Fibroblast of the aortic adventitia (primary cell): ENCODE measurements at regions not wholly inside any gene's neighbourhood (a gene's known extent, or its start where the extent isn't known, plus 50 kb on each side); places are given as distances from the start of the nearest gene placed in this dataset.

Experiments
- DNase-seq: peaks from one replicate; pipeline ENCODE4 v3.0.0-alpha.2; 2010; ENCODE audit warnings: low read depth
- H3K4me3 ChIP-seq: 2 replicates; pipeline ENCODE4 v1.5.1; 2011; ENCODE audit warnings: low read depth, mild to moderate bottlenecking, control low read depth, low read length, moderate library complexity
- TF ChIP-seq, protein P1 (sequence below): IDR thresholded peaks from 2 replicates; pipeline ENCODE4 v1.5.1; 2011; ENCODE audit warnings: mild to moderate bottlenecking, low read length, control low read depth, inconsistent platforms; ENCODE audit not compliant: insufficient read depth

DNA sequence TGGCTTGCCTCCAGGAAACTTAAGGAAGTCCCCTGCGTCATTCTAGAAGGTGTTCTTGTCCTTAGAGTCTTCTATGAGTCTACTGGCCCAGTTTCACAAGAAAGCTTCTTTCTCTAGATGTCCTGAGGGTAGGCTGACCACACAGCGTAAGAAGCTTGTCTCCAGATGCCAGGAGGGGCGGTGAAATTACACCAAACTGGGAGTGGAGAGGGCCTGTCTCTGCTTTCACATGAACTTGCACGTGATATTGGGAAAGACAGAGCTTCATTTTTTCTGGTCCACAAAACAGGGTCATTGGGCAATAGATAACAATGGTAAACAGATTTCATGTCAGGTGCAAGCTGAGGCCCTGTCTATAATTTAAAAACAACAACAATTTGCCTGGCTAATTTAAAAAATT is 85.7 kb upstream of the TBX3 start:
- no peak for DNase-seq
- no peak overlapping the region for H3K4me3 ChIP-seq
- TF ChIP-seq, protein P1, sequence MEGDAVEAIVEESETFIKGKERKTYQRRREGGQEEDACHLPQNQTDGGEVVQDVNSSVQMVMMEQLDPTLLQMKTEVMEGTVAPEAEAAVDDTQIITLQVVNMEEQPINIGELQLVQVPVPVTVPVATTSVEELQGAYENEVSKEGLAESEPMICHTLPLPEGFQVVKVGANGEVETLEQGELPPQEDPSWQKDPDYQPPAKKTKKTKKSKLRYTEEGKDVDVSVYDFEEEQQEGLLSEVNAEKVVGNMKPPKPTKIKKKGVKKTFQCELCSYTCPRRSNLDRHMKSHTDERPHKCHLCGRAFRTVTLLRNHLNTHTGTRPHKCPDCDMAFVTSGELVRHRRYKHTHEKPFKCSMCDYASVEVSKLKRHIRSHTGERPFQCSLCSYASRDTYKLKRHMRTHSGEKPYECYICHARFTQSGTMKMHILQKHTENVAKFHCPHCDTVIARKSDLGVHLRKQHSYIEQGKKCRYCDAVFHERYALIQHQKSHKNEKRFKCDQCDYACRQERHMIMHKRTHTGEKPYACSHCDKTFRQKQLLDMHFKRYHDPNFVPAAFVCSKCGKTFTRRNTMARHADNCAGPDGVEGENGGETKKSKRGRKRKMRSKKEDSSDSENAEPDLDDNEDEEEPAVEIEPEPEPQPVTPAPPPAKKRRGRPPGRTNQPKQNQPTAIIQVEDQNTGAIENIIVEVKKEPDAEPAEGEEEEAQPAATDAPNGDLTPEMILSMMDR: no peak

GRCh38 chr12:114767906-114768722 is 84.1 kb upstream of the TBX3 start:
- H3K4me3 ChIP-seq: no peak overlapping the region
- TF ChIP-seq, protein P1: no peak
- peak; percentile 11 for DNase-seq

GRCh38 chr12:114767084-114767760 is 83.2 kb upstream of the TBX3 start:
- TF ChIP-seq, protein P1: no peak

DNA sequence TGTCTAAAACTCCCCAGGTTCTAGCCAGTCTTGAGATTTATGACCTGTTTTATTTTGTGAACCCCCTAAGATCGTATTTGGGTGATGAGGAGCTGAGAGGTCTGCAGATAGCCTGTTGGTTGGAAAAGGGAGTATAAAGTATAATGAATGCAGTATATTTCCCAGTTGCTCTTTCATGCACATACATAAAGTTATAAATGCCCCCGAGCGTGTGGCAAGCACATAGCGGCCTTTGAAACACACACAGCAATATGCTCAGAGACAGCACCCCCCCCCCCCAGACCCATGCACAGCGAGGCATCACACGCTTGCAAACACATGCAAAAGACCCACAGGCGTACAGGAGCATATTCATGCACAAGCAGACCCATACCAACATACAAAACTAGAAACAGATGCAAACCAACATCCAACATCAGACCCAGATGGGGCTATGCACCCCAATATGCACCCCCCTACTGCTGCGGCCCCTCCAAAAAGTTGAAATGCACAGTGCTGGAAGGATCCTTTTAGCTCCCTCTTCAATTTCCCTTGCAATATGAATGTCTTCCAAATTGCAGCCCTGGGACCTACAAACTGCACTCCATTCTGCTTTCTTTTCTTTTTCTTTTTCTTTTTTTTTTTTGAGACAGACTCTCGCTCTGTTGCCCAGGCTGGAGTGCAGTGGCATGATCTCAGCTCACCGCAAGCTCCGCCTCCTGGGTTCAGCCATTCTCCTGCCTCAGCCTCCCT is 82.2 kb upstream of the TBX3 start:
- no peak for DNase-seq
- TF ChIP-seq, protein P1: no peak
- H3K4me3 ChIP-seq: no peak overlapping the region

More at GRCh38 chr12:114767084-114767760, 83.2 kb upstream of the TBX3 start:
- DNase-seq: no peak
- no peak overlapping the region for H3K4me3 ChIP-seq

- DNase-seq: no peak
- TF ChIP-seq, protein P1: no peak
- no peak overlapping the region for H3K4me3 ChIP-seq
Measured at GRCh38 chr12:114764510-114764909, 80.5 kb upstream of the TBX3 start.

- H3K4me3 ChIP-seq: no peak overlapping the region
- DNase-seq: peak; percentile 16
- TF ChIP-seq, protein P1: no peak
Measured at GRCh38 chr12:114762490-114763110, 78.6 kb upstream of the TBX3 start.
